ENCODE measurements at regions not wholly inside any gene's neighbourhood (a gene's known extent, or its start where the extent isn't known, plus 50 kb on each side); places are given as distances from the start of the nearest gene placed in this dataset.

DNA sequence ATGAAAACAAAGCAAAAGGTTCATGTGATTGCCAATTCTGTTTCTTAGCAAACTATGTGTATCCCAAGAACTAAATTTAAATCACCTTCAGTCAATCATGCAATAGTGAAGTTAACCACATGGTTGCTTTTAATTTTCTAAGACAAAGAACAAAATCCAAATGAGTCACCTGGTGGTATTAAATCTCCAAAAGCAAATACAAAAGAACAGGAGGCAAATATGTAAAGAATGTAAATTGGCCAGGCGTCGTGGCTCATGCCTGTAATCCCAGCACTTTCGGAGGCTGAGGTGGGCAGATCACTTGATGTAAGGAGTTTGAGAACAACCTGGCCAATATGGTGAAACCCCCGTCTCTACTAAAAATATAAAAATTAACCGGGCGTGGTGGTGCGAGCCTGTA, 54.2 kb upstream of the PIK3R4 start:
- TF ChIP-seq KLF6 (CRISPR knock-in tag; IDR thresholded peaks at IDR 0.05; ENCODE audit: borderline replicate concordance) (no peak), RBM39 (optimal IDR thresholded peaks at IDR 0.05; ENCODE audit: low read depth, low read length) (no peak), SRSF1 (IDR thresholded peaks at IDR 0.05; ENCODE audit: low read depth, low read length) (no peak), CBX2 (IDR thresholded peaks at IDR 0.05; ENCODE audit: insufficient read depth, low read length, poor library complexity, severe bottlenecking) (no peak), SMAD3 (CRISPR knock-in tag; conservative IDR thresholded peaks at IDR 0.05) (no peak), FUS (optimal IDR thresholded peaks at IDR 0.05; ENCODE audit: low read depth, low read length) (no peak), HLTF (IDR thresholded peaks at IDR 0.05) (no peak), NUFIP1 (IDR thresholded peaks at IDR 0.05; ENCODE audit: partially characterized antibody) (no peak), RFX7 (CRISPR knock-in tag; IDR thresholded peaks at IDR 0.05) (no peak), SMARCC2 (IDR thresholded peaks at IDR 0.05; ENCODE audit: low read depth) (no peak), CEBPG (CRISPR knock-in tag; IDR thresholded peaks at IDR 0.05) (no peak), CEBPG (tag; conservative IDR thresholded peaks at IDR 0.05 in 1 of 2, IDR thresholded peaks at IDR 0.05 in 1 of 2) (no peak), ESRRA (IDR thresholded peaks at IDR 0.05; ENCODE audit: borderline replicate concordance, low read depth) (no peak), TAF1 (IDR thresholded peaks at IDR 0.05; ENCODE audit: control insufficient read depth, extremely low read depth, insufficient read depth, low read length, severe bottlenecking) (no peak), MYC (IDR thresholded peaks at IDR 0.05; ENCODE audit: low read depth, low read length) (no peak), MYC (CRISPR knock-in tag; IDR thresholded peaks at IDR 0.05; ENCODE audit: borderline replicate concordance, low read depth) (no peak), SIRT6 (IDR thresholded peaks at IDR 0.05; ENCODE audit: low read depth, low read length) (no peak)
- TF ChIP-seq, protein P1, sequence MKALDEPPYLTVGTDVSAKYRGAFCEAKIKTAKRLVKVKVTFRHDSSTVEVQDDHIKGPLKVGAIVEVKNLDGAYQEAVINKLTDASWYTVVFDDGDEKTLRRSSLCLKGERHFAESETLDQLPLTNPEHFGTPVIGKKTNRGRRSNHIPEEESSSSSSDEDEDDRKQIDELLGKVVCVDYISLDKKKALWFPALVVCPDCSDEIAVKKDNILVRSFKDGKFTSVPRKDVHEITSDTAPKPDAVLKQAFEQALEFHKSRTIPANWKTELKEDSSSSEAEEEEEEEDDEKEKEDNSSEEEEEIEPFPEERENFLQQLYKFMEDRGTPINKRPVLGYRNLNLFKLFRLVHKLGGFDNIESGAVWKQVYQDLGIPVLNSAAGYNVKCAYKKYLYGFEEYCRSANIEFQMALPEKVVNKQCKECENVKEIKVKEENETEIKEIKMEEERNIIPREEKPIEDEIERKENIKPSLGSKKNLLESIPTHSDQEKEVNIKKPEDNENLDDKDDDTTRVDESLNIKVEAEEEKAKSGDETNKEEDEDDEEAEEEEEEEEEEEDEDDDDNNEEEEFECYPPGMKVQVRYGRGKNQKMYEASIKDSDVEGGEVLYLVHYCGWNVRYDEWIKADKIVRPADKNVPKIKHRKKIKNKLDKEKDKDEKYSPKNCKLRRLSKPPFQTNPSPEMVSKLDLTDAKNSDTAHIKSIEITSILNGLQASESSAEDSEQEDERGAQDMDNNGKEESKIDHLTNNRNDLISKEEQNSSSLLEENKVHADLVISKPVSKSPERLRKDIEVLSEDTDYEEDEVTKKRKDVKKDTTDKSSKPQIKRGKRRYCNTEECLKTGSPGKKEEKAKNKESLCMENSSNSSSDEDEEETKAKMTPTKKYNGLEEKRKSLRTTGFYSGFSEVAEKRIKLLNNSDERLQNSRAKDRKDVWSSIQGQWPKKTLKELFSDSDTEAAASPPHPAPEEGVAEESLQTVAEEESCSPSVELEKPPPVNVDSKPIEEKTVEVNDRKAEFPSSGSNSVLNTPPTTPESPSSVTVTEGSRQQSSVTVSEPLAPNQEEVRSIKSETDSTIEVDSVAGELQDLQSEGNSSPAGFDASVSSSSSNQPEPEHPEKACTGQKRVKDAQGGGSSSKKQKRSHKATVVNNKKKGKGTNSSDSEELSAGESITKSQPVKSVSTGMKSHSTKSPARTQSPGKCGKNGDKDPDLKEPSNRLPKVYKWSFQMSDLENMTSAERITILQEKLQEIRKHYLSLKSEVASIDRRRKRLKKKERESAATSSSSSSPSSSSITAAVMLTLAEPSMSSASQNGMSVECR (CRISPR knock-in tag; IDR thresholded peaks at IDR 0.05): no peak
- Histone ChIP-seq H3K9ac (ENCODE audit: insufficient read depth in 1 of 2, low read depth in 2 of 2, low read length in 2 of 2) (no peak overlapping the region), H3K79me2 (ENCODE audit: control insufficient read depth, insufficient read depth, low read length) (no peaks in the 10 kb centered on the region), H3K4me3 (no peak overlapping the region), H3K27ac (ENCODE audit: extremely low read depth, low read depth, low read length) (no peak overlapping the region), H3K36me3 (ENCODE audit: control insufficient read depth, insufficient read depth, low read length) (no peaks in the 10 kb centered on the region), H4K20me1 (replicated peaks; ENCODE audit: control insufficient read depth, insufficient read depth, low read length) (no peaks in the 10 kb centered on the region), H2AFZ (ENCODE audit: low read depth, low read length) (no peak overlapping the region), H3K27me3 (ENCODE audit: control insufficient read depth in 2 of 2, insufficient read depth in 2 of 2, low read length in 2 of 2) (no peaks in the 10 kb centered on the region), H3K9me3 (replicated peaks; ENCODE audit: control insufficient read depth, insufficient read depth, low read depth, low read length) (no peaks in the 10 kb centered on the region), H3K9me1 (ENCODE audit: control insufficient read depth, insufficient read depth, low read length) (no peaks in the 10 kb centered on the region), H3K4me1 (replicated peaks in 1 of 2; ENCODE audit: control insufficient read depth in 2 of 2, insufficient read depth in 2 of 2, low read length in 2 of 2) (no peaks in the 10 kb centered on the region; a peak in 1 of 5 replicates), H3K4me2 (ENCODE audit: insufficient read depth, low read length) (no peak overlapping the region)
- WGBS (ENCODE audit: insufficient coverage, low coverage, missing lambda C conversion rate): 53% methylated on average over 7 of the region's 7 CpGs
- ChIA-PET CTCF (ENCODE audit: low intra/inter-chr PET ratio) (no interaction called here), POLR2A (no interaction called here)
- intact Hi-C loops (cut with micrococcal nuclease) (no loop called here), in situ Hi-C loops (cut with MboI) (no loop called here)
- no peak for FAIRE-seq
- no peak for DNase-seq (ENCODE audit: extremely low read depth in 1 of 4, low spot score in 3 of 4)
- no TSS peak for BruUV-seq (replicated peaks)
- no peak for ATAC-seq
